C4-2B (cell line): ENCODE measurements at regions not wholly inside any gene's neighbourhood (a gene's known extent, or its start where the extent isn't known, plus 50 kb on each side); places are given as distances from the start of the nearest gene placed in this dataset.

Source experiments
- H3K27ac ChIP-seq: fragments of 450-650 bp; 2 replicates; pipeline ENCODE4 v1.5.1; 2017
- ZFX ChIP-seq: fragments of 450-650 bp; IDR thresholded peaks from 2 replicates; pipeline ENCODE4 v1.6.1; 2017
- TF ChIP-seq, protein P1 (sequence below): fragments of 450-650 bp; conservative IDR thresholded peaks from 2 replicates; pipeline ENCODE4 v1.5.1; 2017; ENCODE audit warnings: mild to moderate bottlenecking

DNA sequence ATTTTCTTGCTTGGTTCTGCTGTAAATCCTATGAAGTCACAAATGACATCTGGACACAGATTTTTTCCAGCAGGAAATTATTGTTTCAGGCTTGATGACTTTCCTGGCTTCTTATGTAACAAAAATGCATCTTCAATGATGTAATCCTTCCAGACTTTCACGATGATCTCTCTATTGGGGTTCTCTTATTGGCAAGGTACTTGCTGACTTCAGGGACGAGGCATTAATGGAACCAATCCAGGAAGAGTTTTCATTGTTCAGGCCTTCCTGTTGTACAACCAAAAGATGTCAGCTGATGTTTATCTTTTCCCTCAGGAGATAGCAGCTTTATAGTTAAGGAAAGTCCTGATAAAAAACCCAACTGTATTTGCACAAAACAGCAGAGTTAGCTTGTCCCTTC is 118.5 kb upstream of the MMS22L start:
- no peak overlapping the region for H3K27ac ChIP-seq
- TF ChIP-seq, protein P1, sequence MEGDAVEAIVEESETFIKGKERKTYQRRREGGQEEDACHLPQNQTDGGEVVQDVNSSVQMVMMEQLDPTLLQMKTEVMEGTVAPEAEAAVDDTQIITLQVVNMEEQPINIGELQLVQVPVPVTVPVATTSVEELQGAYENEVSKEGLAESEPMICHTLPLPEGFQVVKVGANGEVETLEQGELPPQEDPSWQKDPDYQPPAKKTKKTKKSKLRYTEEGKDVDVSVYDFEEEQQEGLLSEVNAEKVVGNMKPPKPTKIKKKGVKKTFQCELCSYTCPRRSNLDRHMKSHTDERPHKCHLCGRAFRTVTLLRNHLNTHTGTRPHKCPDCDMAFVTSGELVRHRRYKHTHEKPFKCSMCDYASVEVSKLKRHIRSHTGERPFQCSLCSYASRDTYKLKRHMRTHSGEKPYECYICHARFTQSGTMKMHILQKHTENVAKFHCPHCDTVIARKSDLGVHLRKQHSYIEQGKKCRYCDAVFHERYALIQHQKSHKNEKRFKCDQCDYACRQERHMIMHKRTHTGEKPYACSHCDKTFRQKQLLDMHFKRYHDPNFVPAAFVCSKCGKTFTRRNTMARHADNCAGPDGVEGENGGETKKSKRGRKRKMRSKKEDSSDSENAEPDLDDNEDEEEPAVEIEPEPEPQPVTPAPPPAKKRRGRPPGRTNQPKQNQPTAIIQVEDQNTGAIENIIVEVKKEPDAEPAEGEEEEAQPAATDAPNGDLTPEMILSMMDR, result no peak
- no peak for TF ChIP-seq ZFX

GRCh38 chr6:97405818-97406409 is 122.9 kb upstream of the MMS22L start:
- TF ChIP-seq, protein P1, result no peak
- TF ChIP-seq ZFX, result no peak
- H3K27ac ChIP-seq, result no peak overlapping the region

DNA sequence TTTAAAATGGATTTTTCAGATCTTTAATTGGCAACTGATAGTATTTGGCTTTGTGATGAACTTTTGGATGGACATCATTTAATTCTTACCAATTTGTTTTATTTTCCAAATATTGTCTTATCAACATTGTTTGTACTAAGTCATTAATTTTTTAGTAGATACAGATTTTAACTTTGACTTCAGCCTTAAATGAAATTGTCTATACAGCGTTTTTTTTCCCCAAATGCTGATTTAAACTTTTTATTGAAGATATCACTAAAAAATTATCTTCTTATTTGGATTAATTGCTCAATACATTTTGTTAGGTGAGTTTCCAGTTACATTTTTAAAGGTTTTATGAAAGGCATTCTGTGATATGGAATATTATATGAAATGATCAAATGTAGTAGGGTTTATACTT is 123.6 kb upstream of the MMS22L start:
- no peak for TF ChIP-seq ZFX
- TF ChIP-seq, protein P1, result no peak
- no peak overlapping the region for H3K27ac ChIP-seq

- TF ChIP-seq ZFX, result no peak
- TF ChIP-seq, protein P1, result no peak
- H3K27ac ChIP-seq, result no peak overlapping the region
Observed at GRCh38 chr6:97411610-97412009, 128.6 kb upstream of the MMS22L start.

DNA sequence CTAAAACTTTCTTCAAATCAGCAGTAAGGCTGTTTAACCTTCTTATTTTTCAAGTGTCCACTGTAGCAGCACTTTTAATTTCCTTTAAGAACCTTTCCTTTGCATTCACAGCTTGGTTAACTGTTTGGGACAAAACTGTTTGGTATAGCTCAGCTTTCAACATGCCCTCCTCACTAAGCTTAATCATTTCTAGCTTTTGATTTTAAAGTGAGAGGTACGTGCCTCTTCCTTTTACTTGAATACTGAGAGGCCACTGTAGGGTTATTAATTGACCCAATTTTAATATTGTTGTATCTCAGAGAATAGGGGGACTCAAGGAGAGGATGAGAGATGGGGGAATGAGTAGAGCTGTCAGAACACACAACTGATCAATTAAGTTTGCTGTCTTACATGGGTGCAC is 129.5 kb upstream of the MMS22L start:
- no peak overlapping the region for H3K27ac ChIP-seq
- TF ChIP-seq, protein P1, result no peak
- no peak for TF ChIP-seq ZFX

DNA sequence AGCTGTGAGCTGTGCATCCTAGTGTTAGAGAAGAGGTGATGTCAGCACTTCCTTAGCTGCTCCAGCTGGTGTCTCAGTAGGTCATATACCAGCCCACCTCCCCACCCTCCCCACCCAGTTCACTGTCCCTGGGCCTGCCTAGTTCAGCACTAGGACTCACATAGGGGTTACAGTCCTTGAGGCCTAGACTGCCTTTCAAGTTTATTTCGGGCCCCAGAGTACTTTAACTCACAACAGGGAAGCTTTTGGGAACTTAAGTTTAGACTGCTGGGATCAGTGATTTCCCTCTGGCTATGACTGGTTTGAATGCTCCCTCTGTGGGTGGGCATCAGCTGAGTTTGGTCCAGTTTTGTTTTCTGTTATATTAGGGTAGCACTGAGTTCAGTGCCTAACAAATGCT is 139.2 kb upstream of the MMS22L start:
- H3K27ac ChIP-seq, result no peak overlapping the region
- no peak for TF ChIP-seq ZFX
- TF ChIP-seq, protein P1, result no peak

GRCh38 chr6:97423190-97423589 is 140.2 kb upstream of the MMS22L start:
- no peak overlapping the region for H3K27ac ChIP-seq
- TF ChIP-seq, protein P1, result no peak
- TF ChIP-seq ZFX, result no peak
